GM18508 (cell line): ENCODE measurements at regions not wholly inside any gene's neighbourhood (a gene's known extent, or its start where the extent isn't known, plus 50 kb on each side); places are given as distances from the start of the nearest gene placed in this dataset.
"Not testable (repeated sequence)": the region's sequence is repeated elsewhere in the genome, so short reads cannot be mapped to it uniquely, and the experiment has no call there.

Experiments
- ATAC-seq: cut with Tn5 transposase; IDR thresholded peaks from one replicate; pipeline ENCODE4 v1.9.1; 2021; ENCODE audit warnings: moderate number of reproducible peaks; ENCODE audit not compliant: insufficient read depth, unreplicated experiment

DNA sequence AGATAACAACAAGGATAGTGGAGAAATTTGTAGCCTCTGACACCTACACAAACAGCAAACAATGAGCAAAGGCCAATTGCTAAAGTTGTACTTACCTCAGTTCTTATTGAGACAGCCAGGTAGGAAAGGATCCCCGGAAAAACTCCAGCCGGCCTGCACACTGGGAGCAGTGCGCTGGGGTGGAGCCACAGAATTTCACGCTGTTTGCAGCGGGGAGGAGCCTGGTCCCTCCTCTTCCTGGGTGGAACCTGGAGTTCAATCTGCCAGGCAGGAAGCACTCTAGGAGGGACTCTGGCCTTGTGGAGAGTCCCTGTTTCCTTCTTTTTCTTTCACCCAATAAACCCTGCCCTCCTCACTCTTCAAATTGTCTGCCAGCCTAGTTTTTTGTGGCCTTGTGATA lies 382.6 kb upstream of the TGIF2LX start:
- not testable (repeated sequence) for ATAC-seq

DNA sequence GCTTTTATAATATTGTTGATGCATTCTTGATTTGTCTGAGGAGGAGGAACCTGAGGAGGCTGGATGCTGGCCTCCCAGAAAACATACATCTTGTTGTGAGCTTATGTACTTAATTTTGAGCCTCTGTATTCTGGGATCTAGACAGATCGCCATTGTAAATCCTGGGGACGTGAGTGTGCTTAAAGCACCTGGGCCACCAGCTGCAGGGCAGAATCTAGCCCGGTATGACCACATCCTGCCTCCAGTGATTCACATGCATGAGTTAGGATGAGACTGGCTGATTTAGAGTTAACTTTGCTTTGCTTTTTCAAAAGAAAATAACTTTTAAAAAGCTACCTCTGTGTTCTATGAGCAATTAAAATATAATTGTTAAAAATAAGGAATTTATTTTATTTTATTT lies 364.6 kb upstream of the TGIF2LX start:
- not testable (repeated sequence) for ATAC-seq

DNA sequence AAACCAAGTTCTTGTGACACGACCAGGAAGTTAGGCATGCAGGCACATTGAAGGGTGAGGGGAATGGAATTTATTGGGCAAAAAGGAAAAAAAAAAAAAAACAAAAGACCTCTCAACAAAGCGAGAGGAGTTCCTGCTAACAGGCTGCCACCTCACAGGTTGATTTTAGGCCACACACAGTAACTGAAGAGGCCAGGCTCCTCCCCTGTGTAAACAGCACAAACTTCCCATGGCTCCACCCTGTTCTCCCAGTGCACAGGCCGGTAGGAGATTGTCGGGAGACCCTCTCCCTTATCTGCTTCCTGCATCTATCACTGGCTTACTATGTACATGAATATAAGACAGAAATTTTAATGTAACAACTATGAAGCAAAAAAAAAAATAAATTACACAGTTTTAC lies 359.6 kb upstream of the TGIF2LX start:
- ATAC-seq, result not testable (repeated sequence)

DNA sequence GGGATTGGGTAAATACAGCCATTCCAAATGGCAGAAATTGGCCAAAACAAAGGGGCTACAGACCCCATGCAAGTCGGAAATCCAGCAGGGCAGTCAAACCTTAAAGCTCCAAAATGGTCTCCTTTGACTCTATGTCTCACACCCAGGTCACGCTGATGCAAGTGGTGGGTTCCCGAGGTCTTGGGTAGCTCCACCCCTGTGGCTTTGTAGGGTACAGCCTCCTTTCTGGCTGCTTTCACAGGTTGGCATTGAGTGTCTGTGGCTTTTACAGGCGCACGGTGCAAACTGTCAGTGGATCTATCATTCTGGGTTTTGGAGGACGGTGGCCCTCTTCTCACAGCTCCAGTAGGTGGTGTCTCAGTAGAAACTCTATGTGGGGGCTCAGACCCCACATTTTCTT lies 358.6 kb upstream of the TGIF2LX start:
- not testable (repeated sequence) for ATAC-seq

DNA sequence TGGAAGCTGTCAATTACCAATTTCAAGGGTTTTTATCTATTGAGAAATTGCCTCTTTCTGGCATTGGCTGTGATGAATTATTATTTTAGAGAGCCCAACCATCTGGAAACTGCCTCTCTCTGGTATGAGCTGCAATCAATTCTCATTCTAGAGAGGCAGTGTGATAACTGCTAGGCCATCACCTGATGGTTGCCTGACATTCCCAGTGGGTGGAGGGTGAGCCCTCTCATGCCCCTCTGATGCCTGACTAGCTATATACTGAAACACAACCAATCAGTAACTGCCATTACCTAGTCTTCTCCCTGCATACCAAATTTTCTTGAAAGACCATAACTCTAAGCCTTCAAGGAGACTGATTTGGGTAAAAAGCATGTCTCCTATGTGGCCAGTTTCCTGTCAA lies 353.9 kb upstream of the TGIF2LX start:
- ATAC-seq, result not testable (repeated sequence)

DNA sequence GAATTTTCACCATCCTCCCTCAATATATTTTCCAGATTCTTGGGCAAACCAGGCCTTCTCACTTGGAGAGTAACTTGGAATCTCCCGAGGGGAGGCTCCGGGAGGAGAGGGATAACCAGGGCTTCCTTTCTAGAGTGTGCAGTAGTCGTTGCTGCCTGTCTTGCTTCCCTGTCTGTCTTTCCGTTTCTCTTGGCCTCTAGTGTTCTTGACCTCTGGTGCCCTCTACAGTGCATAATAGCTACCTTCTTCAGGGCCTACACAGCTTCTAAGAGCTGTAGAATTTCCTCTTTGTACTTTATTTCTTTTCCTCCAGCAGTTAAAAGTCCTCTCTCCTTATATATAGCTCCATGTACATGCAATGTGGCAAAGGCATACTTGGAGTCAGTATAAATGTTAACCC lies 339.8 kb upstream of the TGIF2LX start:
- not testable (repeated sequence) for ATAC-seq

DNA sequence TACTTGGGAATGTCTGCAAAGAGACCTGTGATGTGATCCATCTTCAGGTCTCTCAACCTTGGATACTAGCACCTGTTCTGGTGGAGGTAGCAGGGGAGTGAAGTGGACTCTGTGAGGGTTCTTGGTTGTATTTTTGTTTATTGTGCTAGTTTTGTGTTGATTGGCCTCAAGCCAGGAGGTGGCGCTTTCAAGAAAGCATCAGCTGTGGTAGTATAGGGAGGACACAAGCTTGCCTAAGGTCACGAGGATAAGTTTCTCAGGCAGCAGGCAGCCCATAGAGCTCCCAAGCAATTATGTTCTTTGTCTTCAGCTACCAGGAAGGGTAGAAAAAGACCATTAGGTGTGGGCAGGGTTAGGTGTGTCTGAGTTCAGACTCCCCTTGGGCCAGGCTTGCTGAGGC lies 289.9 kb upstream of the TGIF2LX start:
- ATAC-seq, result not testable (repeated sequence)

DNA sequence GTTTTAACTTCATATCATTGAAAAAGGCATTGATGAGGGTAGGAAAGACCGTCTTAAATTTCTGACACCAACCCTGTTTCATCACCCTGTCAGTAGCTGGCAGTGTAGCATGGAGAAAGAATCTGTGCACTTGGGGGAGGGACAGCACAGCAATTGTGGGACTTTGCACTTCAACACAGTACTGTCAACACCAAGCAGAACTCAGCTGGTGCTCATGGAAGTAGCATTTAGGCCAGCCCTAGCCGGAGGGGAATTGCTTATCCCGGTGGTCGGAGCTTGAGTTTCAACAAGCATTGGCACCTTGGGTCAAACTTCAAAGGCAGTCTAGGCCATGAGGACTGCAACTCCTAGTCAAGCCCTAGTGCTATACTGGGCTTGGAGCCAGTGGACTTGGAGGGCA lies 285.8 kb upstream of the TGIF2LX start:
- ATAC-seq, result not testable (repeated sequence)

DNA sequence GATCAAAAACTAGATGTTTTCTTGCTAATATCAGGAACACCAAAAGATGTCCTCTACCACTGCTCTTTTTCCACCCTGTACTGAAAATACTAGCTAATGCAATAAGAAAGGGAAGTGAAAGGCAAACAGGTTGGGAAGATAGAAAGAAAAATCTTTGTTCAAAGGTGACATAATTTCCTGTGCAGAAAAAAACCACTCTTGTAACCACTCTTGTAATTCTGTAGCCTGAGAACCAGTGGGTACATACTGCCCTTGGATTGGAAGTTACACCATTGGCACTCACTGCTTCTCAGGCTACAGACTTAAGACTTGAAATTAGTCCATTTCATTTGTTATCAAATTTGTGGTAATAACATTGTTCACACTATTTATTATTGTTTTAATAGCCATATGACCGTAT lies 263.0 kb upstream of the TGIF2LX start:
- ATAC-seq, result not testable (repeated sequence)

DNA sequence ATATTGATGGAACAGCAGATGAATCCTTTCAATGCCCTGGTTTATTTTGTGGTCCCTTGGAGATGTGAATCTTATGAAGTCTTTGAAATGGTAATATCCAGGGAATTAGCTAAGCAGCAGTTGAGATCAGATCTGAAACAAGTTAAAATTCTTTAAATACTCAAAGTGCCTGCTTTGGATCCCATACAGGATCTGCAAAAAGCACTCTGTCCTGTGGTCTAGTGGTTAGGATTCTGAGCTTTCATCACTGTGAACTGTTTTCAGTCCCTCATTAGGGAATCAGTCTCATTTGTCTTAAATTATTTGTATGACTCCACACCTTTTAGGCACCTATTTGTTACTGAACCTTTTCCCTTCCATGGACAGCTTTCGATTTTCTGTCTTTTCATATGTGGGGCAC lies 215.2 kb upstream of the TGIF2LX start:
- ATAC-seq, result not testable (repeated sequence)

DNA sequence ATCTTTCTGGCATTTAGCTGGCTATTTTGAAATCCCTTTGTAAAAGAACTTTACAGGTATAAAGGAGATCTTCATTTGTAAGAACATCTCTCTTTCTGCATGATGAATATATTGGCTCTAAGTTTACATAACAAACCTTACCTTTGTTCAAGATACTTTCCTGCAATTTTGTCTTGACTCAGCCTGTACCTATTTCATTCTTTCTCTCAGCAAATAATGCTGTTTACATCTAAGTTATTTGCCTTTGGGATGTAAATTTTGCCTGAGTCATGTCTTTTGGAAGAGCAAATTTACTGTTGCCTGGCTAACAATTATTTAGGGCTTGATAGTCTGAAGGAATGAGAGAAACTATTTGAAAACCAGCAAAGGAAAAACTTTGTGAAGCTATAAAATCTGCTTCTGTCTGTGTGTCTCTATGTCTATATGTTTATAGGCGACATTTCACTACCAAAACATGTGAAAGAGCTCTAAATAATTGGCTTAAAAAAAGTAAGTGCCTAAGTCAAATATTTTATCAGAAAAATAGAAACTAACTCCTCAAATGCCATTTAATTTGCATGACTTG lies 214.3 kb upstream of the TGIF2LX start:
- ATAC-seq, result not testable (repeated sequence)

DNA sequence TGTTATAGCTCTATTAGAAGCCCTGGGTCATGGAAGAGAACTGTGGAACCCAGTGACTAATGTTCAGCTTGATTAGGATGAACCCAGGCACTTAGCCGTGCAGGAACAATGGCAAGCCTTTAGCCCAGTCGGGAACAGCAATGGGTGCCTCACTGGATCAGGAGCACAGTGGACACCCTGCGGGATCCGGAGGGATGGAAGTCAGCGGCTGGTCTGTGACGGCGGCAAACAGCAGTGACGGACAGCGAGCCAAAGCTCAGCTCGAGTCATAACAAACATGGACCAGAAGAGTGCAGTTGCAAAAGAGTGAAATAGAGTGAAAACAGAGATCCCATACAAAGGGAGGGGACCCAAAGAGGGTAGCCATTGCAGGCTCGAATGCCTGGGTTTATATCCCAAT lies 187.3 kb upstream of the TGIF2LX start:
- ATAC-seq, result not testable (repeated sequence)

DNA sequence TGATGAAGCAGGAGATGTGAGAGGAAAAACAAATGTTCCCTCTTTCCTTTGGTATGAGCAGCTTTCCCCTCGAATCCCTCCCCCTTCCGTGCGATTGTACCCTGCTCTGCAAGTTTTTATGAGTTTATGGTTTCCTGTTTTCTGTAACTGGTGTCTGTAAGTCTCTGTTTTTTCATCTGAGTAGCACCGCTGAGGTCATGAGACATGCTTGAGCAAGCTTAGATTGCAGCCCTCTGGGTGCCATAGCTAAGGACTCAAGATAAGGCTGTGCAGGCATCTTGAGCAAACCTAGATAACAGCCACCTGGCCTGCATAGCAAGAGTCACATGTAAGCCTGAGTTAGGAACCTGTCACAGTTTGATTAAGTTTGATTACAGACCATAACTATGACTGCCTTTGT lies 165.2 kb upstream of the TGIF2LX start:
- ATAC-seq, result not testable (repeated sequence)

DNA sequence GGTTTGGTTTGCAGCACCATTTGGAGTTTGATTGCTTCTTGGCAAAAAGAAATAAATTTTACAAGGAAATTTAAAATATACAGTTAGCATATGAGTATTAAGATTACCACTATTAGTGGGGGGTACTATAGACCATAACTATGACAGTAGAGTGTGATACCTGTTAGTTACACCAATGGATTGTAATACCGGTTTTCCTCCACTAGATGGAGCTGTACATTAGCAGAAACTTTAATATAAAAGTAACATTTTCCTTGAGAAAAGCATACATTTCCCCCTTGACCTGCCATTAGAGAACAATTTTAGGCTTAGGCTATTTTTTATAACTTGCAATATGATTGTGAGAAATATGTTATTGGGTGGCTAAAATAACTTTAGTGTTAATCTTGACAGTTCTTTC lies 163.9 kb upstream of the TGIF2LX start:
- ATAC-seq, result not testable (repeated sequence)

DNA sequence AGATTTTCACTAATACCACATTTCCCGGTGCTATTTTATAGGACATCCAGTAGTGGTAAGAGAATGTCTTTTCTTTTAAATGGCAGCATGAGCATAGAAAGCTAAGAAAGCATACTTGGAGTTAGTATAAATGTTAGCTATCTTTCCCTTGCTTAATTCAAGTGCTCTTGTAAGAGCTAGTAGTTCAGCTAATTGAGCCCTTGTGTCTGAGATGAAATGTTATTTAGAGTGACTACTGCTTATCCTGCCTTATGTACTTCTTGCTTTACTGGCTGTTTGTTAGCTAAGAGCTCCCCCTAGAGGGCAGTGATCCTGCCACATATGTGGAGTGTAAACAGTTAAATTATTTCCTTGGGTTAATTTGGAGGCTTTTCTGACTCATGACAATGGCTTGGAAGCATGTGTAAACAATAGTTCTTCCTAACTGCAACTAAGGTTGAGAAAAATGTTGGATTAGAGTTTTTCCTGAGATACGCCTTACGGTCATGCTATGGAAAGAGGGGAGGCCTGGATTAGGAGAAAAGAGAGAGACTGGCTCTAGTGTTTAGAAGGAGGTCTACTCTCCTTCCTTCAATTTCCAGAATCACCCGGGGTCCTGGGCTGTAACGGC lies 162.5 kb upstream of the TGIF2LX start:
- ATAC-seq, result not testable (repeated sequence)

DNA sequence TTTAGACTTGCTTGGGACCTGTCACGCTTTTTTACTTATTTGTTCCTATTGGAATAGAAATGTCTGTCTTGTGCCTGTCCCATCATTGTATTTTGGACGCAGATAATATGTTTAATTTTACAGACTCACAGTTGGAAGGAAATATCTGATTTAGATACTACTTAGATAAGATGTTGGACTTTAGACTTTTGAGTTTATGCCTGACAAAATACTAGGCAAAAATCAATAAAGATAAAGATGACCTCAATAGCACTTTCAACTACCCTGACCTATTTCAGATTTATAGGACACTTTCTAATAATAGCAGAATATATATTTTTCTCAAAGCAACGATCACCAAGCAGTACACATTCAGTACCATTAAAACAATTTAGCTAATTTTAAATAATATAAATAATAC lies 150.1 kb upstream of the TGIF2LX start:
- not testable (repeated sequence) for ATAC-seq

DNA sequence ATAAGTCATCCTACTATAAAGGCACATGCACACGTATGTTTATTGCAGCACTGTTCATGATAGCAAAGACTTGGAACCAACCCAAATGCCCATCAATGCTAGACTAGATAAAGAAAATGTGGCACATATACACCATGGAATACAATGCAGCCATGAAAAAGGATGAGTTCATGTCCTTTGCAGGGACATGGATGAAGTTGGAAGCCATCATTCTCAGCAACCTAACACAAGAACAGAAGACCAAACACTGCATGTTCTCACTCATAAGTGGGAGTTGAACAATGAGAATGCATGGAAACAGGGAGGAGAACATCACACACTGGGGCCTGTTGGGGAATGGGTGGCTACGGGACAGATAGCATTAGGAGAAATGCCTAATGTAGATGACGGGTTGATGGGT lies 110.3 kb upstream of the TGIF2LX start:
- ATAC-seq, result not testable (repeated sequence)

DNA sequence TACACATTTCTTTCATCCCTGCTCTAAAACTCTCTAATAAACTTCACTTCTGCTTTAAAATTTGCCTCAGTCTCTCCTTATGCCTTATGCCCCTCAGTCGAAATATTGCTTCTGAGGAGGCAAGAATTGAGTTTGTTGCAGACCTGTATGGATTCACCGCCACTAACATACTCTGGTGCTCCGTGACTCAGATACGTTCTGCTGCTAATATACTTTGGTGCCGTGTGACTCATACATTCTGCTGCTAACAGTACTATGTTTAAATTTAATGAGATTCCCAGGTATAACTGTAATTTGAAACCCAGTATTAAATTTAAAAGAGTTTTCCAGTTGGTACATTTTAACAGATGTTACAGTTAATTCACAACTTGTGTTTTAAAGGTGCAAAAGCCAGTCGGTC lies 82.0 kb upstream of the TGIF2LX start:
- ATAC-seq, result not testable (repeated sequence)

DNA sequence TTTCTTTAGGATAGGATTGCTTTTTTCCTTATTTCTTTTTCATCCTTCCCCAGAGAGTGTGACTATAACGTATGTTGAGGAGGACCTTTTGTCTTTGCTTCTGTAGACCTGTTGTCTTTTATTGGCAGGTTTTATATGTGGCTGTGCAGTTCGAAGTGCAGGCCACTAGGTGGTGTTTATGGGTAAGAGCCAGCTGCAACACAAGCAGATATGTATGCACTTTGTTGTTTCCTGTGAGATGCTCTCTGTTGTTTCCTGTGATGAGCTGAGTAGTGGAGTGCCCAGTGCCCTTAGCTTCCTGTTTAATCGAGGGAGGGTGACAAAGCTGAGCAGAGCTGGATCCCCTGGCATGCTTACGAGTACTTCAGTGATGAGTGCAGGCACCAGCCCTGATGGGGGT lies 50.0 kb upstream of the TGIF2LX start:
- peak; percentile 69 for ATAC-seq
